ENCODE measurements at regions not wholly inside any gene's neighbourhood (a gene's known extent, or its start where the extent isn't known, plus 50 kb on each side); places are given as distances from the start of the nearest gene placed in this dataset.

GRCh38 chr2:2642906-2643890, 312.1 kb upstream of the MYT1L start:
- Histone ChIP-seq H3K9me1 (ENCODE audit: control insufficient read depth, insufficient read depth, low read length) (no peaks in the 10 kb centered on the region), H3K9ac (ENCODE audit: insufficient read depth in 1 of 2, low read depth in 2 of 2, low read length in 2 of 2) (no peak overlapping the region), H3K79me2 (ENCODE audit: control insufficient read depth, insufficient read depth, low read length) (no peaks in the 10 kb centered on the region), H3K9me3 (replicated peaks; ENCODE audit: control insufficient read depth, insufficient read depth, low read depth, low read length) (no peaks in the 10 kb centered on the region), H3K27ac (ENCODE audit: extremely low read depth, low read depth, low read length) (no peak overlapping the region), H3K4me2 (ENCODE audit: insufficient read depth, low read length) (no peak overlapping the region), H3K4me3 (no peak overlapping the region), H3K4me1 (replicated peaks in 1 of 2; ENCODE audit: control insufficient read depth in 2 of 2, insufficient read depth in 2 of 2, low read length in 2 of 2) (no peaks in the 10 kb centered on the region), H3K36me3 (ENCODE audit: control insufficient read depth, insufficient read depth, low read length) (no peaks in the 10 kb centered on the region), H2AFZ (ENCODE audit: low read depth, low read length) (no peak overlapping the region), H3K27me3 (ENCODE audit: control insufficient read depth in 2 of 2, insufficient read depth in 2 of 2, low read length in 2 of 2) (peaks cover 3 to 57% of the 10 kb centered on the region in 2 experiments; a peak in 3 of 5 replicates), H4K20me1 (replicated peaks; ENCODE audit: control insufficient read depth, insufficient read depth, low read length) (no peaks in the 10 kb centered on the region)
- intact Hi-C loops (cut with micrococcal nuclease): no loop called here
- WGBS (ENCODE audit: insufficient coverage, low coverage, missing lambda C conversion rate): 3% methylated on average over 25 of the region's 29 CpGs
- POLR2A ChIA-PET: interaction anchor here (0.6 kb wide), 1 partner anchor 201 kb away, joined by 5 read pairs; no protein-coding TSS in a partner anchor
- in situ Hi-C loops (cut with MboI): no loop called here
- ATAC-seq (no peak), DNase-seq (ENCODE audit: extremely low read depth in 1 of 4, low spot score in 3 of 4) (no peak), FAIRE-seq (no peak)
- CTCF ChIA-PET (ENCODE audit: low intra/inter-chr PET ratio): no interaction called here
- no TSS peak for BruUV-seq (replicated peaks)
- TF ChIP-seq CREB3L1 (IDR thresholded peaks at IDR 0.05; ENCODE audit: borderline replicate concordance, low read depth) (no peak), ZHX1 (conservative IDR thresholded peaks at IDR 0.05; ENCODE audit: low read length) (no peak), RBM39 (optimal IDR thresholded peaks at IDR 0.05; ENCODE audit: low read depth, low read length) (no peak), ZBTB49 (CRISPR knock-in tag; IDR thresholded peaks at IDR 0.05; ENCODE audit: borderline replicate concordance) (no peak), NR0B1 (IDR thresholded peaks at IDR 0.05; ENCODE audit: partially characterized antibody) (no peak), CTCF (IDR thresholded peaks at IDR 0.05 in 2 of 3, conservative IDR thresholded peaks at IDR 0.05 in 1 of 3; ENCODE audit: insufficient read depth in 2 of 3, low read depth in 1 of 3, low read length in 3 of 3) (no peak)

All from K562 (cell line).